ENCODE measurements at regions not wholly inside any gene's neighbourhood (a gene's known extent, or its start where the extent isn't known, plus 50 kb on each side); places are given as distances from the start of the nearest gene placed in this dataset.

DNA sequence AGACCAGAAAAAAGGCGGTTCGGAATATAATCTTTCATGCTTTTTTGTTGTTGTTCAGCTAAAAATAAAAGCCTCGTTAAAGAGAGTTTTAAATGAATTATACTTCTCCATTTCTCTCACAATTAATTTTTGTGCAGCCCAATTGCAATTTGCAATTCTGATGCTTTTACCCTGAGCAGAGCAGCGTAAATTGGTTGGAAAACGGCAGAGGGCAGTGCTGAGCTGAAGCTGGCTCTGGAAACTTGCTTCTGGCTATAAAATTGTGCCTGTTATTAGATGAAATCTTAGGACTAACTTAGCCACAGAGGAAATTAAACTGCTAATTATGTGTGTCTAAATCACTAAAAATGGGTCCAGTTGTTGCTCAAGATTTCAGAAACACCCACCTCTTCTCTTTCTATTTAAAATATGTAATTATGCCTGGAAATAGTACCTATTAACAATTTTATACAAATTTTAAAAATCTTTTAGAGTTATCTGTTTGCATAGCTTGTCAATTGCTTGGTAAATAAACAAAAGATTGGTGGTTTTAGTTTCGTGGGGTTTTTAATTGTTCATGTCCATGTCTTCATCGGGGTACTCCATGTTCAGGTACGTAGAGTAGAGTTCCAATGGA, 441.8 kb upstream of the TLE4 start:
- TF ChIP-seq, protein P1, sequence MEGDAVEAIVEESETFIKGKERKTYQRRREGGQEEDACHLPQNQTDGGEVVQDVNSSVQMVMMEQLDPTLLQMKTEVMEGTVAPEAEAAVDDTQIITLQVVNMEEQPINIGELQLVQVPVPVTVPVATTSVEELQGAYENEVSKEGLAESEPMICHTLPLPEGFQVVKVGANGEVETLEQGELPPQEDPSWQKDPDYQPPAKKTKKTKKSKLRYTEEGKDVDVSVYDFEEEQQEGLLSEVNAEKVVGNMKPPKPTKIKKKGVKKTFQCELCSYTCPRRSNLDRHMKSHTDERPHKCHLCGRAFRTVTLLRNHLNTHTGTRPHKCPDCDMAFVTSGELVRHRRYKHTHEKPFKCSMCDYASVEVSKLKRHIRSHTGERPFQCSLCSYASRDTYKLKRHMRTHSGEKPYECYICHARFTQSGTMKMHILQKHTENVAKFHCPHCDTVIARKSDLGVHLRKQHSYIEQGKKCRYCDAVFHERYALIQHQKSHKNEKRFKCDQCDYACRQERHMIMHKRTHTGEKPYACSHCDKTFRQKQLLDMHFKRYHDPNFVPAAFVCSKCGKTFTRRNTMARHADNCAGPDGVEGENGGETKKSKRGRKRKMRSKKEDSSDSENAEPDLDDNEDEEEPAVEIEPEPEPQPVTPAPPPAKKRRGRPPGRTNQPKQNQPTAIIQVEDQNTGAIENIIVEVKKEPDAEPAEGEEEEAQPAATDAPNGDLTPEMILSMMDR (IDR thresholded peaks at IDR 0.05): peak; percentile 89

DNA sequence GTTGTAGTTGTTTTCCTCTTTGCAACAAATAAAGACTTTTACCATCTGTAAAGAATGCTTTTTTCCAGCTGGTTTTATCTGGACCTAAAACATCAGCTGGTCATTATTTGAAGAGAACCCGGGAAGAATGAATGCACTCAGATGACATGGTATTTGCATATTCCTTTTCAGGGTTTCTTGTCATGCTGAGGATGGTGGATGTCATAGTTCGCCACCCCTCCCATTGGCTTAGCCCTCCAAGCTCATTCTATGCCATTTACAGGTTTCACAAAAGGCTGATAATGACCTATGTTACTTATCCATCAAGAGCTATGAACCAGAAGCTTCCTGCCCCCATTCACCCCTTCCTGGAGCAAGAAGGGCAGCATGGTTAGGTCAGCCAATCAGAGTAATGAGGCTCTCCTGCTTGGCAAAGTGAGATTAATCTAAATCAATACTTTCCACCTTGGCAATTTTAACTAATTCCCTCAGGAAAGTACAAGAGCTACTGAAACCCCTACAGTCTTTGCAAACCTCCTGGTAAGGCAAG, 440.5 kb upstream of the TLE4 start:
- TF ChIP-seq, protein P1 (IDR thresholded peaks at IDR 0.05): no peak

DNA sequence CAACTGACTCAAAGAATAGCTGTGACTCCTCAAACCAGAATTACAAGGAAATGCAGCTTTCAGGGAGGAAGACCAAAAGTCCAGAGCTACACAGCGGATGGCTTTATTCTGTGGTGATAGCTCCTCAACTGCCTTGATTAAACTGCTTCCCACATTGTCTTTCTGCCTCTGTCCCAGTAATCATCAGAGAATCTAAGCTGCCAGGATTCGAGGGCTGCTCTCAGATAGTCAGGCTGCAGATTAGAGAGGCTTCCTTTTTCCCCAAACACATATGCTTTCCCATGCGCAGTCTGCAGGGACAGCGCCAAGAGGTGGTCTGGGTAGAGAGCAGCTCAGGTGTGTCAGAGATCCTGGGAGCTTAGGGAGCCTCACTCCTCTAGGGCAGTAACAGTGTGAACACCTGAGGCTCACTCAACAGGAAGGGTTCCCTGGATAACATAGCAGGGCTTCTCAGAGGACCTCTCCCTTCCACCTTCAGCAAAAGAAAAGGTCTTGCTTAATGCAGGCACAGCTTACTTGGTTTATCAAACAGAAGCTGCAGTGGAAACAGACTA, 439.9 kb upstream of the TLE4 start:
- TF ChIP-seq, protein P1 (IDR thresholded peaks at IDR 0.05): no peak

DNA sequence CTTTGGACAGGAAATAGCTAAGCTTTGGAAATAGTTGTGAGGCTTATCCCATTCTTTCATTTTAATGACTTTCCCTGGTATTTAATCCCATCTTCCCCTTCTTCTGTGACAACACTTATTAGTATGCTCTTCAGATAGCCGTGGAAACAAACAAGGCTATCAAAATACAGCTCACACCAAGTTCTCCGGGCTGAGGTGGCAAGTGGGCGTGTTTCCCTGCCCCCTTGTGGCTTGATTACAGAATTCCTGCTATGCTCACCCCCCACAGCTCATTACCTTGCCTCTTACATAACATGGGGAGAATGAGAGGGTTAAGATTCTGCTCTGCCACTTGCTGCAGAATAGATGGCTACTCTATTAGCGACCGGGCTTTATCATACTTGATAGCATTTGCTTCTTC, 437.1 kb upstream of the TLE4 start:
- TF ChIP-seq, protein P1 (IDR thresholded peaks at IDR 0.05): no peak

DNA sequence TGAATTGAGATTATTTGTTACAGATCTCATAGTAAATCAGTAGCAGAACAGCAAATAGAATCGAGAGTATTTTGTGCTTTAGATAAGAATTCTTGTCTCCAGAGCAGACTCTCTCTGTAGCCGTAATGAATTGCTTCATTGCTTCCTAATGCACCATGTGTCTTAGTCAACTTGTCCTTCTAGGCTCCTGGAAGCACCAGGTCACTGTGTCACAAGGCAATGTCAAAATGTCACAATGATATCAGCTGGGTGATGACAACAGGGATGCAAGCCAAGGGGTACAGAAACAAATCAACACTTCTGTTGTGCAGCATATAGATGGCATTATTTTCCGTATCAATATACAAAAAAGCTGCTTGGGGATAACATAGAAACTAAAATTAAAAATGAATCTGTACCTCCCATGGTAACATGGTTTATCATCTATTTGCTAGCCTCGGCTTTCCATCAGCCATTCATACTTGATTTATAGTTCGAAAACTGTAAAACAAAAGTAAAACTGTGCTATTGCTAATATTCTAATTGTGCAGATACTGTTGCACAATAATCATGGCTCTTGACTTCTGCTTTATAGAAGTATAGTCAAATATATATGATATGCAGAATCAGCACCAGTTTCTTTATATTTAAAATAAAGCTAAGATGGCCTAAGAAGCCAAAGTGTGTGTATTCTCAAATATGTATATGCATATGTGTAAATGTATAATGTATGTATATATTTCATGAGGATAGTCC, 435.9 kb upstream of the TLE4 start:
- TF ChIP-seq, protein P1 (IDR thresholded peaks at IDR 0.05): no peak

DNA sequence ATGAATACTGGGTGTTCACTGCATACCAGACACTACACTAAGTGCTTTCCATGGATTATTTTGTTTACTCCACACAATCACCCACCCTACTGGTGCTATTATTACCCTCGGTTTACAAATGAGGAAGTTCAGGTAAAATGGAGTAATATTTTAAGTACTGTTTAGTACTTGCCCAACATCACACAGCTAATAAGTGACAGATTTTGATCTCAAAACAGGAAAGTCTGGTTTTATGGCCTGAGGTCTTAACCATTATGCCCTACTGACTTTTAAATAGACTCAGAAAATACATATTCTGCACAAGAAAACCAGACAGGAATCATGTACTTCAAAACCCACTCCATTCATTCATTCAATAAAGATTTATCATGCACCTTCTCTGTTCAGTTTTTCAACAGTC, 431.0 kb upstream of the TLE4 start:
- TF ChIP-seq, protein P1 (IDR thresholded peaks at IDR 0.05): no peak

DNA sequence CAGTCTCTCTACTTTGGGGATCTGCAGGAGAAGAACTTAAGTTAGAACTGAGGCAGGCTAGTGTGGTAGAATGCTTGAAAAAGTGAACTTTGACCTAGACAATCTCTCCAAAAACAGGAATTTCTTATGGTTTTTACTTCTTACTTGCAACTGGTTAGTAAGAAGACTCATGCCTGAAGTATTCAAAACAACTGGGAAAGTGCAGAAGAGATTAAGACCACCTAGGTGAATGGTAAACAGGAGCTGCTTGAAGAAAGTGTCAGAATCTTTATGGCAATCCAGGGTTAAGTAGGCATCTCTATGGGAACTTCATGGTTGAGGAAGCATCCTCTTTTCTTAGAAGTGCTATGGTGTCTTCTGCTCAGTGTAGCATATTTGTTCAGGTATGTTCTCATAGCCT, 428.6 kb upstream of the TLE4 start:
- TF ChIP-seq, protein P1 (IDR thresholded peaks at IDR 0.05): no peak

All from LNCAP (cell line).